Umbilical cord (tissue), 1 donor: ENCODE measurements at regions not wholly inside any gene's neighbourhood (a gene's known extent, or its start where the extent isn't known, plus 50 kb on each side); places are given as distances from the start of the nearest gene placed in this dataset.

Experiments
- DNase-seq: peaks from one replicate; pipeline ENCODE4 v3.0.0-alpha.2; 2015; ENCODE audit warnings: low spot score

DNA sequence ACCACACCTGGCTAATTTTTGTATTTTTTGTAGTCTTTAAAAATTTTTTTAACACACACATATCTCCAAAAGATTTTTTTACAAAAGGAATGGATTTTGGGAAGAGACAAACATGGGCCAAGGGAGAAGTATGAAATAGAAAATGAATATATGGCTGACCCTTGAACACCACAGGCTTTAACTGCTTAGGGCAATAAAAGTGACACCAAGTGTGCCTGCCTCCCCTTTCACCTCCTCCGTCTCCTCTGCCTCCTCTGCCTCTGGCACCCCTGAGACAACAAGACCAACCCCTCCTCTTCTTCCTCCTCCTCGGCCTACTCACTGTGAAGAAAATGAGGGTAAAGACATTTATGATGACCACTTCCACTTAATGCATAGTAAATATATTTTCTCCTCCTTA is 483.9 kb downstream of the KDM4C start:
- no peak for DNase-seq

DNA sequence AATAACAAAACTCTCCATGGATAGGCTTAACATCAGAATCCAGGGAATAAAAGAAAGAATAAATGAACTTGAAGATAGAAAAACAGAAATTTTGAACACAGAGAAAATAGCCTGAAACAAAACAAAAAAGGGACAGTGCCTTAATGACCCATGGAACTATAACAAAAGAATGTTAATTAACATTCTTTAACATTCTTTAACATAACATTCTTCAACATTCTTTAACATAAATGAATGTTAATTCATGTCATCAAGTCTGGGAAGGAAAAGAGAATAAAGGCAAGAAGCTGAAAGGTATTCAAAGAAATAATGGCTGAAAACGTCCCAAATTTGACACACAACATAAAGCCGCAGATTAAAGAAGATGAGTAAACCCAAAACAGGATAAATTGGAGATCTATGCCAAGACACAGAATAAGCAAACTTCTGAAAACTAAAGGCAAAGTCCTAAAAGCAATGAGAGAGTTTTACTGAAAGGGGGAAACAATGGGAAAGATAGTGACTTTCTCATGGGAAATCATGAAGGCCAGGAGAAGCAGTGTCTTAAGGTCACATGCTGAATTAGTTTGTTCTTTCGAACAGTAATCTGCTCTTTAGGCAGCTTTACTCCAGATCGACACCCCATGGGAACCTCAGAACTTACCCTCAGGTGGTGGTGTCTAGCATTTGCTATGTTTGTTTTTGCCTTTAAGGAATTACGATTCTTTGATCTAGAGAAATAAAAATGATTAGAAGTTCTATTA is 483.0 kb downstream of the KDM4C start:
- no peak for DNase-seq

GRCh38 chr9:7239708-7240107 is 481.9 kb downstream of the KDM4C start:
- no peak for DNase-seq

DNA sequence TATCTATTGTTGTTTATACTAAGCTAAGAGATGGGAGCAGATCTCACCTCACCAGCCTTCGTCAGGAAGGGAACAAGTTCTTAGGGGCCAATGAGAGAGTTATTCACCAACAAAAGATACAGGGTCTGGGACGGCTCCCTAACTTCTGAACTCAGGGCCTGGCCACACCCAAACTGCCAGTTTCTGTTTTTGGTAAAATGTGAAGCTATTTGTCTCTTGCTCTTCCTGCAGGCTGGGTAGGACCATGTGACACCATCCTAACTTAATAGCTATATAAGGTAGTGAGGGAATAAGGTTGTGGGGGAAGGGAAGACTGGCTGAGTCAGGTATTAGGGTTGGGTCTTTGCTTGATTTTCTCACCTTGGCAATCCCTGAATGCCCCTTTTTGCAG is 480.5 kb downstream of the KDM4C start:
- DNase-seq, result no peak

DNA sequence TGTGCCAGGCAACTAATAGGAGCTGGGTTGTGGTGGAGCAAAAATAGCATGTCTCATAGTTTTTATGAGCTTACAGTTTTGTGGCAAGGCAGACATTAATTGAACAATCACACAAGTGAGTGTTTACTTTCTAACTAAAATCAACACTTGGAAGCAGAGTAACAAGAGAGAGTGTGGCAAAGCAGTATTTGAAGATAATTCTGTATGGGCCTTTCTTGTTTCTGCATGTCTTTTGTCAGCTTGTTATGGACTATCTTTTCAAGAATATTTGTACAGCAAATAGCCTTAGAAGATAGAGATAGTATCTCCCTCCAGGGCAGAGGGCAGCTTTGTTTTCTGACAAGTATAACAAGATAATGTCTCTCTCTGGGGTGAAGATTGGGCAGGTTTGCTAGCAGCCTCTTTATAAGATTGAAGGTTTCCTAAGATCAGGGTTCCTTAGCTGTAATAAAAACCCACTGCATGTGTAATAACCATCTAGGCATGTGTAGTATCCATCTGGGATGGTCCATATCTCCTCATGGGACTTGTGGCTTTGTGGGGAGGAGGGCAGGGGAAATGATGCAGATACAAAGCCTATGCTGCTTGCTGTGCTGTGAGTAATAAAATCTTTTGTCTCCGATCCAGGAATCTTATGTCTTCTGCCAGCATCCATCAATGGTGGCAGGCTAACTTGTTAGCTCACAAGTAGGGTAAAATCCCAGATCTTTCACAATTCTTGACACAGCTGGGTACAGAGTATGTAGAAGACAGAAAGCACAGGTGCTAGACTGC is 479.9 kb downstream of the KDM4C start:
- DNase-seq, result peak; percentile 12

DNA sequence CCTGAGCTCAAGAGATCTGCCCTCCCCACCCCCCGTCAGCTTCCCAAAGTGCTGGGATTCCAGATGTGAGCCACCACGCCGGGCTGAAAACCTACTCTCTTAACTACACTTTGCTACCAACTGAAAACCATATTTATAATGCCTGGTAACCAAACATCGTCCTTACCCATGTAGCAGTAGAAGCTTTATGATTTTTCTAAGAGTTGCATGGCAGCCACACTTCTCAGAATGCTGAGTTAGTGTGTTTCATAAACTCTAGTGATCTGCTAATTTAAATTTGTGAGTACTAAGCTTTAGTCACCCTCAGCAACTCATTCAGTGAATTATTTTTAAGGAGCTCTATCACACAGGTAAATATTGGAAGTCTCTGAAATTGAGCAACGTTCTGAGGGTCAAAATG is 478.4 kb downstream of the KDM4C start:
- no peak for DNase-seq

DNA sequence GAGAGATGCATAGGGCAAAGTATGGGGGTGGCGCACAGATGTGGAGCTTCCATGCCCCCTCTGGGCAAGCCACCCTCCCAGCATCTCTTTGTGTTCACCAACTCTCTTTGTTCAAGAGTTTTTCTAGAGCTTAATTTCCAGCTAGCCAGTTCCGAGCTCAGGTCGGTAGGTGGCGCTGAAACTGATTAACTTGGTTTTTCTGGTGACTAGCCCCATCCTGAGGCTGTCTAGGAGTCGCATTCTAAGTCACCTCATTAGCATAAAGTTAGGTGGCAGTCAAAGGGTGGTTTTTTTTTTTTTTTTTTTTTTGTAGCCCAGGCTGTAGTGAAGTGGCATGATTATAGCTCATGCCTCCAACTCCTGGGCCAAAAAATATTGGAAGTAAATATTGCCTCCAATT is 476.4 kb downstream of the KDM4C start:
- DNase-seq, result no peak

GRCh38 chr9:7229571-7229970 is 471.8 kb downstream of the KDM4C start:
- DNase-seq, result peak; percentile 75

GRCh38 chr9:7228726-7229125 is 471.0 kb downstream of the KDM4C start:
- DNase-seq, result no peak

DNA sequence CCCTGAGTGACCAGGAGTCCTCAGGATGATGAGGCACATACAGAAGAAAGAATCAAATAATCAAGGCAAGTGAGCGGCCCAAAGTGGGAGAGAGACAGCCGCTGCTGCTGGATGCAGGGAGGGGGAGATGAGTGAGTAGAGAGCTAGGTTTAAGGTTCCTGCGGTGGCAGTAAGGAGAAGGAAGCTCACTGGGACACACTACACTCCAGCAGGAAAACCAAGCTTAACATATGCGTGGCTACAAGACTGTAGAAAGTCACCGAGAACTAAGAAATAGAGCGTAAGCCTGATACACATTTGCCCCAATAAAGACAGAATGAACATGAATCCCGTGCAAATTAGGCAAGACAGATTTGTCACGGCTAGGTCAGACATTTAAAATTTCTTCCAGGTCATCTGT is 470.2 kb downstream of the KDM4C start:
- no peak for DNase-seq

DNA sequence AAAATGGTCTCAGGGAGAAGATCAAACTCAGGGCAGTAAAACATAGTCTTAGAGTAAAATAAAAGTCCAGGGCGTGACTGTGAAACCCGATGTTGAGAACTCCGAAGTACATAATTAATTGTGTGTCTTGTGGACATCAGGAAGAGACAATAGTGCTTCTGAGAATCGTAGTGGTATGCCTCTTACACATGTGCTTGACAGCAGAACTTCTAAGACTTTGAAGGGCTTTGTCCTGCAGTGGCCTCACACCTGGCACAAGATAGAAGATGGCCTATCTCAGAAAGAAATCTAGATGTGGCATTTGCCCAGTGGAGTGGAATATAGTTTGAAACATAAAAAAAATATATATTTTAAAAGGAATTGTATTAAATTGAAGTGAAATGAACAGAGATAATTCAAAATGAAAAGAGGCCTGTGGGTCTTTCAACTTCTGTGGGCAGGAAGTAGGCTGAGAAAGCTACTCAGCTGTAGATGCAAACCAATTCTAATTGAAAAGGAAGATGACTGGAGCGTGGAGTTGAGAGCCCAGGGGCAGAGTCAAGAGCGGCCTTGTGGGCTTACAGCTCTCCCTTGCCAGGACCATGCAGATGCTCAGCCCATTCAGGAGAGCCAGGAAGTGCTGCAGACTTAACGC is 468.4 kb downstream of the KDM4C start:
- DNase-seq, result no peak
